A673 (cell line): ENCODE measurements at regions not wholly inside any gene's neighbourhood (a gene's known extent, or its start where the extent isn't known, plus 50 kb on each side); places are given as distances from the start of the nearest gene placed in this dataset.

Experiments used
- EZH2 ChIP-seq: fragments of 200-600 bp; sonication (generic); IDR thresholded peaks from 2 replicates; pipeline ENCODE4 v1.6.1; 2017; ENCODE audit warnings: borderline replicate concordance, low read depth, mild to moderate bottlenecking, mixed read lengths, antibody characterized with exemption, low read length; ENCODE audit not compliant: poor library complexity, severe bottlenecking
- TF ChIP-seq, protein P1 (sequence below): fragments of 300-800, 200-600 bp; sonication (generic); conservative IDR thresholded peaks from 2 replicates; pipeline ENCODE4 v1.5.1; 2017; ENCODE audit warnings: low read depth, mild to moderate bottlenecking, antibody characterized with exemption, low read length, moderate library complexity, mixed read lengths

- TF ChIP-seq, protein P1, sequence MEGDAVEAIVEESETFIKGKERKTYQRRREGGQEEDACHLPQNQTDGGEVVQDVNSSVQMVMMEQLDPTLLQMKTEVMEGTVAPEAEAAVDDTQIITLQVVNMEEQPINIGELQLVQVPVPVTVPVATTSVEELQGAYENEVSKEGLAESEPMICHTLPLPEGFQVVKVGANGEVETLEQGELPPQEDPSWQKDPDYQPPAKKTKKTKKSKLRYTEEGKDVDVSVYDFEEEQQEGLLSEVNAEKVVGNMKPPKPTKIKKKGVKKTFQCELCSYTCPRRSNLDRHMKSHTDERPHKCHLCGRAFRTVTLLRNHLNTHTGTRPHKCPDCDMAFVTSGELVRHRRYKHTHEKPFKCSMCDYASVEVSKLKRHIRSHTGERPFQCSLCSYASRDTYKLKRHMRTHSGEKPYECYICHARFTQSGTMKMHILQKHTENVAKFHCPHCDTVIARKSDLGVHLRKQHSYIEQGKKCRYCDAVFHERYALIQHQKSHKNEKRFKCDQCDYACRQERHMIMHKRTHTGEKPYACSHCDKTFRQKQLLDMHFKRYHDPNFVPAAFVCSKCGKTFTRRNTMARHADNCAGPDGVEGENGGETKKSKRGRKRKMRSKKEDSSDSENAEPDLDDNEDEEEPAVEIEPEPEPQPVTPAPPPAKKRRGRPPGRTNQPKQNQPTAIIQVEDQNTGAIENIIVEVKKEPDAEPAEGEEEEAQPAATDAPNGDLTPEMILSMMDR = no peak
- no peak for TF ChIP-seq EZH2
Measured at GRCh38 chr2:181266614-181267013, 190.6 kb upstream of the ITGA4 start.
